ENCODE measurements at regions not wholly inside any gene's neighbourhood (a gene's known extent, or its start where the extent isn't known, plus 50 kb on each side); places are given as distances from the start of the nearest gene placed in this dataset.

DNA sequence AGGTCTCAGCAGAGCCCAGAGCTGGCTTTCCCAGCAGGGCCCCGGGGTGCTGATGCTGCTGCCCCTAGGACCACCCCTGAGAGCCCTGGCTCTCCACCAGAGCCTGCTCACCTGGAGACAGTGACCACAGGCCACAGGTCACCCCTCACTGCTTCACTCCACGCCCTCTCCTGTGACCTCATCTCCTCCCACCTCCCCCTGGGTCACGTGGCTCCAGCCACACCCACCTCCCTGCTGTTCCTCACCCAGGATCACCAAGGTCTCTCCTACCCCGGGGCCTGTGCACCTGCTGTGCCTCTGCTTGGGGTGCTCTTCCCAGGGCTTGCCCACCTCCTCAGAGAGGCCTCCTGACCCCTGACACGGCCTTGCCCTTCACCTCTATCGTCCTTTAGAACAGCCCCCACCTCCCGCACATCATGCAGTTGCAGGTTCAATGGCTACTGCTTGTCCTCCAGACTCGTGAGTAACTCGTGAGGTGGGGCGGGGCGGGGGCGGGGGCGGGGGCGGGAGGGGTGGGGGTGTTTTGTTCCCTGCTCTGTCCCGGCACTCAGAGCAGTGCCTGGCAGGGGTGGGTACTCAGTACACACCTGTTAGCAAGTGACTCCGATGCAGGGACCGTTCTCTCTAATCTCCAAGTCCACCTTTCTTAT lies 468.0 kb downstream of the PREX1 start (continued):
- TF ChIP-seq HDAC2 (CRISPR knock-in tag; IDR thresholded peaks at IDR 0.05) = 0 out of 2 replicates have a peak, but pooled peaks have one; percentile 16
- TF ChIP-seq ZKSCAN8 (CRISPR knock-in tag; IDR thresholded peaks at IDR 0.05; ENCODE audit: borderline replicate concordance) = no peak
- TF ChIP-seq CEBPG (CRISPR knock-in tag; IDR thresholded peaks at IDR 0.05) = no peak
- peak in 1 of 2 experiments; percentile 57; a peak in 1 of 4 replicates for TF ChIP-seq KLF16 (CRISPR knock-in tag; IDR thresholded peaks at IDR 0.05)
- no peak for TF ChIP-seq ETV5 (CRISPR knock-in tag; IDR thresholded peaks at IDR 0.05; ENCODE audit: borderline replicate concordance)
- no peak for TF ChIP-seq DNMT3B (CRISPR knock-in tag; conservative IDR thresholded peaks at IDR 0.05)
- no peak for TF ChIP-seq NFIB (CRISPR knock-in tag; IDR thresholded peaks at IDR 0.05; ENCODE audit: borderline replicate concordance)
- no peak for TF ChIP-seq ZFP1 (CRISPR knock-in tag; IDR thresholded peaks at IDR 0.05)
- TF ChIP-seq POLR2G (IDR thresholded peaks at IDR 0.05; ENCODE audit: low read depth, low read length) = no peak
- no peak for TF ChIP-seq RFXANK (CRISPR knock-in tag; IDR thresholded peaks at IDR 0.05)
- TF ChIP-seq, protein P1, sequence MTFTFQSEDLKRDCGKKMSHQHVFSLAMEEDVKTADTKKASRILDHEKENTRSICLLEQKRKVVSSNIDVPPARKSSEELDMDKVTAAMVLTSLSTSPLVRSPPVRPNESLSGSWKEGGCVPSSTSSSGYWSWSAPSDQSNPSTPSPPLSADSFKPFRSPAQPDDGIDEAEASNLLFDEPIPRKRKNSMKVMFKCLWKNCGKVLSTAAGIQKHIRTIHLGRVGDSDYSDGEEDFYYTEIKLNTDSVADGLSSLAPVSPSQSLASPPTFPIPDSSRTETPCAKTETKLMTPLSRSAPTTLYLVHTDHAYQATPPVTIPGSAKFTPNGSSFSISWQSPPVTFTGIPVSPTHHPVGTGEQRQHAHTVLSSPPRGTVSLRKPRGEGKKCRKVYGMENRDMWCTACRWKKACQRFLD (CRISPR knock-in tag; IDR thresholded peaks at IDR 0.05; ENCODE audit: borderline replicate concordance) = no peak
- TF ChIP-seq, protein P2, sequence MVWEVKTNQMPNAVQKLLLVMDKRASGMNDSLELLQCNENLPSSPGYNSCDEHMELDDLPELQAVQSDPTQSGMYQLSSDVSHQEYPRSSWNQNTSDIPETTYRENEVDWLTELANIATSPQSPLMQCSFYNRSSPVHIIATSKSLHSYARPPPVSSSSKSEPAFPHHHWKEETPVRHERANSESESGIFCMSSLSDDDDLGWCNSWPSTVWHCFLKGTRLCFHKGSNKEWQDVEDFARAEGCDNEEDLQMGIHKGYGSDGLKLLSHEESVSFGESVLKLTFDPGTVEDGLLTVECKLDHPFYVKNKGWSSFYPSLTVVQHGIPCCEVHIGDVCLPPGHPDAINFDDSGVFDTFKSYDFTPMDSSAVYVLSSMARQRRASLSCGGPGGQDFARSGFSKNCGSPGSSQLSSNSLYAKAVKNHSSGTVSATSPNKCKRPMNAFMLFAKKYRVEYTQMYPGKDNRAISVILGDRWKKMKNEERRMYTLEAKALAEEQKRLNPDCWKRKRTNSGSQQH (CRISPR knock-in tag; IDR thresholded peaks at IDR 0.05; ENCODE audit: low read depth) = no peak
- TF ChIP-seq ISX (CRISPR knock-in tag; conservative IDR thresholded peaks at IDR 0.05) = no peak
- 0 out of 2 replicates have a peak, but pooled peaks have one; percentile 14 for TF ChIP-seq GATAD1 (CRISPR knock-in tag; IDR thresholded peaks at IDR 0.05)
- no peak for TF ChIP-seq CENPBD1 (CRISPR knock-in tag; IDR thresholded peaks at IDR 0.05; ENCODE audit: borderline replicate concordance, low read depth)
- TF ChIP-seq ZNF124 (CRISPR knock-in tag; IDR thresholded peaks at IDR 0.05) = no peak
- TF ChIP-seq HIVEP1 (CRISPR knock-in tag; IDR thresholded peaks at IDR 0.05) = no peak
- TF ChIP-seq REPIN1 (CRISPR knock-in tag; IDR thresholded peaks at IDR 0.05; ENCODE audit: borderline replicate concordance, low read depth) = 0 out of 2 replicates have a peak, but pooled peaks have one; percentile 21
- peak; percentile 57; the same call in 1 of the 2 replicates for TF ChIP-seq SIN3A (IDR thresholded peaks at IDR 0.05; ENCODE audit: borderline replicate concordance, low read depth, low read length)
- no peak for TF ChIP-seq ZNF549 (CRISPR knock-in tag; IDR thresholded peaks at IDR 0.05)
- TF ChIP-seq KDM3A (CRISPR knock-in tag; IDR thresholded peaks at IDR 0.05; ENCODE audit: low read depth) = no peak
- no peak for TF ChIP-seq NFE2 (CRISPR knock-in tag; IDR thresholded peaks at IDR 0.05)
- TF ChIP-seq MAZ (IDR thresholded peaks at IDR 0.05; ENCODE audit: borderline replicate concordance, low read depth, low read length) = 0 out of 2 replicates have a peak, but pooled peaks have one; percentile 40
- no peak for TF ChIP-seq MAZ (CRISPR knock-in tag; IDR thresholded peaks at IDR 0.05; ENCODE audit: low read depth)
- TF ChIP-seq ZFP37 (CRISPR knock-in tag; IDR thresholded peaks at IDR 0.05; ENCODE audit: borderline replicate concordance) = no peak
- TF ChIP-seq GFI1 (CRISPR knock-in tag; IDR thresholded peaks at IDR 0.05; ENCODE audit: borderline replicate concordance) = no peak
- no peak for TF ChIP-seq ZNF75D (CRISPR knock-in tag; IDR thresholded peaks at IDR 0.05; ENCODE audit: borderline replicate concordance)
- TF ChIP-seq ZNF354B (CRISPR knock-in tag; IDR thresholded peaks at IDR 0.05) = no peak
